CD4-positive, alpha-beta T cell treated with Interleukin-4 for 1 hour (primary cell): ENCODE measurements at regions not wholly inside any gene's neighbourhood (a gene's known extent, or its start where the extent isn't known, plus 50 kb on each side); places are given as distances from the start of the nearest gene placed in this dataset.
"Not testable (repeated sequence)": the region's sequence is repeated elsewhere in the genome, so short reads cannot be mapped to it uniquely, and the experiment has no call there.

Experiments
- DNase-seq, 2 donors: peaks; one replicate each; pipeline ENCODE4 v3.0.0-alpha.2; 2020 to 2022

- DNase-seq: no peak
Measured at GRCh38 chr4:10275696-10276095, 159.1 kb upstream of the WDR1 start.

GRCh38 chr4:10273030-10273429 lies 156.4 kb upstream of the WDR1 start:
- no peak for DNase-seq

GRCh38 chr4:10272511-10272910 lies 155.9 kb upstream of the WDR1 start:
- DNase-seq: no peak

- DNase-seq: no peak
Measured at GRCh38 chr4:10267066-10267465, 150.5 kb upstream of the WDR1 start.

- DNase-seq: no peak
Measured at GRCh38 chr4:10260777-10261176, 144.2 kb upstream of the WDR1 start.

GRCh38 chr4:10259976-10260375 lies 143.4 kb upstream of the WDR1 start:
- DNase-seq: no peak

- DNase-seq: no peak
Measured at GRCh38 chr4:10256203-10256602, 139.6 kb upstream of the WDR1 start.

GRCh38 chr4:10253765-10254164 lies 137.2 kb upstream of the WDR1 start:
- DNase-seq: no peak

- no peak for DNase-seq
Measured at GRCh38 chr4:10245751-10246150, 129.2 kb upstream of the WDR1 start.

GRCh38 chr4:10243856-10244255 lies 127.3 kb upstream of the WDR1 start:
- DNase-seq: no peak

- DNase-seq: no peak
Measured at GRCh38 chr4:10240691-10241090, 124.1 kb upstream of the WDR1 start.

GRCh38 chr4:10239982-10240654 lies 123.5 kb upstream of the WDR1 start:
- DNase-seq: no peak

GRCh38 chr4:10237131-10237530 lies 120.5 kb upstream of the WDR1 start:
- no peak for DNase-seq

- no peak for DNase-seq
Measured at GRCh38 chr4:10232114-10232513, 115.5 kb upstream of the WDR1 start.

- DNase-seq: no peak
Measured at GRCh38 chr4:10226756-10227155, 110.2 kb upstream of the WDR1 start.

GRCh38 chr4:10225096-10225495 lies 108.5 kb upstream of the WDR1 start:
- no peak for DNase-seq

GRCh38 chr4:10223782-10224181 lies 107.2 kb upstream of the WDR1 start:
- no peak for DNase-seq

- DNase-seq: not testable (repeated sequence)
Measured at GRCh38 chr4:10213481-10213880, 96.9 kb upstream of the WDR1 start.

- no peak for DNase-seq
Measured at GRCh38 chr4:10212901-10213300, 96.3 kb upstream of the WDR1 start.

GRCh38 chr4:10212400-10212799 lies 95.8 kb upstream of the WDR1 start:
- no peak for DNase-seq

GRCh38 chr4:10207116-10207515 lies 90.5 kb upstream of the WDR1 start:
- DNase-seq: no peak

GRCh38 chr4:10205223-10205622 lies 88.6 kb upstream of the WDR1 start:
- no peak for DNase-seq

GRCh38 chr4:10204401-10205058 lies 87.9 kb upstream of the WDR1 start:
- DNase-seq: no peak

- DNase-seq: no peak
Measured at GRCh38 chr4:10203851-10204250, 87.3 kb upstream of the WDR1 start.
